MCF 10A (cell line): ENCODE measurements at regions not wholly inside any gene's neighbourhood (a gene's known extent, or its start where the extent isn't known, plus 50 kb on each side); places are given as distances from the start of the nearest gene placed in this dataset.

ENCODE experiments used
- BruUV-seq: library from RNA; stranded (reverse); fragments of 400-500 nt; replicated peaks from 2 replicates; lab custom pipeline; 2021; lab: Mats Ljungman, UMichigan
- CTCF ChIA-PET: fragments of 300-600 bp; sonication (Branson Sonifier 250); formaldehyde crosslinking; extraction: SDS; loops from one replicate; lab custom pipeline; 2021; ENCODE audit warnings: antibody characterized with exemption, inconsistent platforms; lab: Yijun Ruan, JAX
- POLR2A ChIA-PET: fragments of 300-600, 350-650 bp; sonication (Branson Sonifier 250); formaldehyde crosslinking; extraction: SDS; loops from one replicate; lab custom pipeline; 2020; ENCODE audit warnings: antibody characterized with exemption, inconsistent platforms; lab: Yijun Ruan, JAX
- DNase-seq: peaks from one replicate; pipeline ENCODE4 v3.0.0-alpha.2; 2018; ENCODE audit not compliant: unreplicated experiment
- H3K27ac Mint-ChIP-seq: one replicate; pipeline ENCODE4 v1.8.0; 2022; ENCODE audit warnings: mild to moderate bottlenecking, low read depth, mixed read lengths; ENCODE audit not compliant: unreplicated experiment
- H3K27me3 Mint-ChIP-seq: one replicate; pipeline ENCODE4 v1.8.0; 2022; ENCODE audit warnings: mixed read lengths; ENCODE audit not compliant: insufficient read depth, unreplicated experiment
- H3K36me3 Mint-ChIP-seq: one replicate; pipeline ENCODE4 v1.8.0; 2022; ENCODE audit warnings: mild to moderate bottlenecking, moderate library complexity, mixed read lengths; ENCODE audit not compliant: insufficient read depth, unreplicated experiment
- H3K4me1 Mint-ChIP-seq: one replicate; pipeline ENCODE4 v1.8.0; 2022; ENCODE audit warnings: mixed read lengths; ENCODE audit not compliant: insufficient read depth, unreplicated experiment
- H3K4me3 Mint-ChIP-seq: one replicate; pipeline ENCODE4 v1.8.0; 2022; ENCODE audit warnings: mild to moderate bottlenecking, moderate library complexity, mixed read lengths; ENCODE audit not compliant: unreplicated experiment
- H3K9me3 Mint-ChIP-seq: one replicate; pipeline ENCODE4 v1.8.0; 2022; ENCODE audit warnings: mixed read lengths; ENCODE audit not compliant: unreplicated experiment
- CTCF ChIP-seq: fragments of 200-600 bp; IDR thresholded peaks from one replicate; pipeline ENCODE4 v1.8.0; 2022; ENCODE audit warnings: antibody characterized with exemption, mild to moderate bottlenecking; ENCODE audit not compliant: unreplicated experiment
- intact Hi-C: fragments of 100-400 bp; cut with micrococcal nuclease; formaldehyde crosslinking; loops from 2 replicates; pipeline ENCODE4 v1.14.1; 2022

DNA sequence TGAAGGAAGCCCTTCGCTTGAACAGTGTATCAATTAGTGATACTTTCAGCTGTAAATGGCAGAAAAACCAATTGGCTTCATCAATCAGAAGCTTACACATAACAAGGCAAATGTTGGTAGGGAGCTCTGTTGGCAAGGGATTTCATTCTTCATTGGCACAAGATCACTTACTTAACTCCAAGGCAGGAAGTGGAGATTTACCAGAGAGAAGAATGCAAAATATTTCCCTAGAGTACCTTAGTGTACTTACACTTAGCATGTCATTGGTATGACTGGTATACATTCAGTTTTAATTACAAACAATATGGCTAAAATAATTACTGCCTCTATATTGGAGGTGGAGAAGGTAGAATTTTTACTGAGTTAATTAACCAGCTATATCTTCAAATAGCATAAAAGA lies 545.0 kb downstream of the GABRG1 start:
- POLR2A ChIA-PET: no interaction called here
- peak; percentile 8 for DNase-seq
- Mint-ChIP-seq H3K27me3 (no peaks in the 10 kb centered on the region), H3K9me3 (no peaks in the 10 kb centered on the region), H3K4me3 (no peak overlapping the region), H3K36me3 (no peaks in the 10 kb centered on the region), H3K4me1 (no peaks in the 10 kb centered on the region), H3K27ac (no peak overlapping the region)
- no peak for TF ChIP-seq CTCF
- BruUV-seq: no TSS peak
- intact Hi-C loops: no loop called here
- CTCF ChIA-PET: interaction anchor here (0.6 kb wide), 2 partner anchors 30 to 281 kb away, joined by 3 read pairs; no protein-coding TSS in a partner anchor

DNA sequence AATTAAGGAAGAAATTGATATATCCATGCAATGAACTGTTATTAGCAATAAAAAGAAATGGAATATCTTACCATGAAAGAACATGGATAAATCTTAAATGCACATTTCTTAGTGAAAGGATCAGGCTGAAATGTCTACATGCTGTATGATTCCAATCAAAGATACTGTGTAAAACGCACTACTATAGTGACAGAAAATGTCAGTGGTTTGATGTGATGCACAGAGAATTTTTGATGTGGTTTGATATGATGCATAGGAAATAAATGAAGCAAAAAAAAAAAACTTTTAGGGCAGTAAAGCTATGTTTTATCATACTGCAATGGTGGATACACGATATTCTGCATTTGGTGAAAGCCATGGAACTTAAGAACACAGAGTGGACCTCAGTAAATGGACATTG lies 547.6 kb downstream of the GABRG1 start:
- H3K27ac Mint-ChIP-seq: no peak overlapping the region
- H3K9me3 Mint-ChIP-seq: no peaks in the 10 kb centered on the region
- POLR2A ChIA-PET: no interaction called here
- H3K4me1 Mint-ChIP-seq: no peaks in the 10 kb centered on the region
- intact Hi-C loops: no loop called here
- no peak overlapping the region for H3K4me3 Mint-ChIP-seq
- BruUV-seq: no TSS peak
- CTCF ChIA-PET: no interaction called here
- H3K36me3 Mint-ChIP-seq: no peaks in the 10 kb centered on the region
- no peak for TF ChIP-seq CTCF
- DNase-seq: no peak
- H3K27me3 Mint-ChIP-seq: no peaks in the 10 kb centered on the region

DNA sequence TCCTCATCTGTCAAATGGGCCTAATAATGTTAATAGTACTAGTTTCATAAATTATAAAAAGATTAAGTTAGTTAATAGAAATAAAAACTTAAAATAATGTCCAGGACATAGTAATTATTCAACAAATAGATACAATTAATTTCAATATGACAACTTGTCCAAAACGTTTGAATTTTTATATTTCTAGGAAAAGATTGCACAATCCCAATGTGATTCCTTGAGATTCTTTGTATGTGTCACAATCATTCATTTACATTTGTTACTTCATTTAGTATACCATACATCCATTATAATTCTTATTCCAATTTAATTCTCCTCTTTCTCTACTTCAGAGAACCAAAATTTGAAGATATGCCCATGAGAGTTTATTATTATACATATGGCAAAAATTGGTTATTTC lies 554.2 kb downstream of the GABRG1 start:
- CTCF ChIA-PET: no interaction called here
- H3K27me3 Mint-ChIP-seq: no peaks in the 10 kb centered on the region
- H3K27ac Mint-ChIP-seq: no peak overlapping the region
- no peaks in the 10 kb centered on the region for H3K4me1 Mint-ChIP-seq
- H3K9me3 Mint-ChIP-seq: no peaks in the 10 kb centered on the region
- BruUV-seq: no TSS peak
- TF ChIP-seq CTCF: no peak
- H3K4me3 Mint-ChIP-seq: no peak overlapping the region
- POLR2A ChIA-PET: no interaction called here
- intact Hi-C loops: no loop called here
- no peak for DNase-seq
- no peaks in the 10 kb centered on the region for H3K36me3 Mint-ChIP-seq

- Mint-ChIP-seq H3K27me3 (no peaks in the 10 kb centered on the region), H3K9me3 (no peaks in the 10 kb centered on the region), H3K4me3 (no peak overlapping the region), H3K27ac (no peak overlapping the region), H3K4me1 (no peaks in the 10 kb centered on the region), H3K36me3 (no peaks in the 10 kb centered on the region)
- CTCF ChIA-PET: interaction anchor here (0.7 kb wide), 1 partner anchor 29 kb away, joined by 5 read pairs; no protein-coding TSS in a partner anchor
- TF ChIP-seq CTCF: no peak
- no peak for DNase-seq
- POLR2A ChIA-PET: no interaction called here
- no TSS peak for BruUV-seq
- intact Hi-C loops: no loop called here
Measured at GRCh38 chr4:45568694-45569093, 555.2 kb downstream of the GABRG1 start.
